ENCODE measurements at regions not wholly inside any gene's neighbourhood (a gene's known extent, or its start where the extent isn't known, plus 50 kb on each side); places are given as distances from the start of the nearest gene placed in this dataset.
"Not testable (repeated sequence)": the region's sequence is repeated elsewhere in the genome, so short reads cannot be mapped to it uniquely, and the experiment has no call there.

DNA sequence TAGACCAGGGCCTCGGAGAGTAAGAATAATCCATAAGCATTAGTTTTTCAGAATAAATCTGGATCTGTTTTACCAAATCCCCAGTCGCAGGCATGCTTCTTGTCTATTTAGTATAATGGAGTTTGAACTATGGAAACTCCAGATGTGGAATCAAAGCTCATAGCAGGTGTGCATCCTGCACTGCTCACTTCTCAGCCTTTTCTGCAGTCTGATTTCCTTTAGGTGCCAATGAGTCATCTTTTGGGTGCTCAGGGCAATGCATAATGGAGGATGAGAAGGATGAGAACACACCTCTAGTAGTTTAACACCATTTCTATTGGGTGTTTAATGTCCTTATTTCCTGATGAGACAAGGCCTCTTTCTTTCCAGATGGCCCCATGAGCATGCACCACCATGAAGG, 961.2 kb downstream of the TMEM121 start:
- DNase-seq, result no peak

DNA sequence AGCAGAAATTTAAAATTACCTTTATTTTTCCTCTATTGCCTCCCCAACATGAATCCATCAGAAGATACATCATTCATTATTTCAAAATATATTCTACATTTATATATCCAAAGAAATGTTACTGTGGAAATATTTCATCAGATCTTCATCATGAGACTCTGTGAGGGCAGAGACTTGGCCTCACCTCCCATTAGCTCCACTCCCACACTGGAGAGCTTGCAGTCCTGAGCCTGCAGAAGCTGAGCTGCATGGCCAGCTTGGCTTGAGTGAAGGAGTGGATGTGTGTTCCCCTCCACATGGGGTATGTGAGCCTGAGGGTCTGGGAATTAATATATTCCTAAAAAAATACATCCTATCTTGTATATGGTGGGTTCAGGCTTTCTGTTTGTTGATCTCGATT, 961.9 kb downstream of the TMEM121 start:
- DNase-seq, result no peak

DNA sequence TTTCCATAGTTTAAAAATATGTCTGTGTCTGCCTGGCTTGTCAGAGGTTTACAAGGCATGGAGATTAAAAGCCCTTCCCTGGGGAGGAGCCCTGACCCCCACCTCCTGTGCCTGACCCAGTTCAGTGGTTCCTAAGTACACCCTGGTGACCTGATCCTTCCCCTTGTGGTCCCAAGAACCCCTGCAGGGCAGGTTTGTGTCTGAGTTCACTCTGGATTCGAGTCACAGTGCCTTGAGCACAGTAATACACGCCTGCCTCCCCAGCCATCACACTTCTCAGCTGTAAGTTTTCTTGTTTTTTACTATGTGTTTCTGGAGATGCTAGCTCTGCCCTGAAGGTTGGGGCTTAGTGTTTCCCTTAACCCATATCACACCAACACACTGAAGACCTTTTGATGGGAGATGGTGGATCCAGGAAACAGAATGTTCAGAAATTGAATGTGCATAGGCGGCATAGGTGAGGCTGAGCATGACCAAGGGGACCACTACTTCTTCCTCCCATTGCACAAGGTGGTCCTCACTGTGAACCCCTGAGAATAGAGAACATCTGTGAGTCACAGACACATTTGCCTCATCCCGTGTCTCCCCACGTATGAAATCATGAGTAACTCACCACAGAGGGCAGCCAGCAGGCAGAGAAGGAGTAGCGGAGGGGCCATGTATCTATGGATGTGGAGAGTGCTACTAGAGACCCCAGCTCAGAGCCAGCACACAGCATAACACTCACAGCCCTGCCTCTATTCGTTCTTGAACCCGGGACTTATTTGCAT, 962.9 kb downstream of the TMEM121 start:
- no peak for DNase-seq

DNA sequence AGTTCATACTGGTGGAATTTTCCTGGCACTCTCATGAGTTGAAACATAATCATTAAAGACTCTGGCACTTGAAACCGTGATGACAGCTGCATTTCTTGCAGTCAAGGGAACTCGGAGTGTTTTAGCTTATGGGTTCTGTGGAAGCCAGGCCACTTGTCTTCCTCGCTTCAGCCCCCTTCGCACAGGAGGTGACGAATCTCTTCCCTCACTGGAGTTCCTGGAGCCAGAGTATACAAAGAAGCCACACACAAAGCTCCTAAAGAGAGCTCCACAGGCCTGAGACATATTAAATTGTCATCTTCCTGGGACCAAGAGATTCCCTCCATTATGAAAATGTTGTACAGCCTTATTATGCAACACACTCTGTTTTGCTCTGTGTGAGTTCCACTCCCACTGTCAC, 964.1 kb downstream of the TMEM121 start:
- DNase-seq, result no peak

DNA sequence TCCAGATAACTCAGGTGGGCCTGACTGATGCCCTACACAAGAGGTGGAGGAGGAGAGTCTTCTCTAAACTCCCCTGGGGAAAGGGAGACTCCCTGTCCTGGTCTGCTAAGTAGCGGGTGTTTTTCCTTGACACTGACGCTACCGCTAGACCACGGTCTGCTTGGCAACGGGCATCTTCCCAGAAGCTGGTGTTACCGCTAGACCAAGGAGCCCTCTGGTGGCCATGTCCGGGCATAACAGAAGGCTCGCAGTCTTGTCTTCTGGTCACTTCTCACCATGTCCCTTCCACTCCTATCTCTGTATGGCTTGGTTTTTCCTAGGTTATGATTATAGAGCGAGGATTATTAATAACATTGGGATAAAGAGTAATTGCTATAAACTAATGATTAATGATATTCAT, 965.5 kb downstream of the TMEM121 start:
- DNase-seq, result no peak

DNA sequence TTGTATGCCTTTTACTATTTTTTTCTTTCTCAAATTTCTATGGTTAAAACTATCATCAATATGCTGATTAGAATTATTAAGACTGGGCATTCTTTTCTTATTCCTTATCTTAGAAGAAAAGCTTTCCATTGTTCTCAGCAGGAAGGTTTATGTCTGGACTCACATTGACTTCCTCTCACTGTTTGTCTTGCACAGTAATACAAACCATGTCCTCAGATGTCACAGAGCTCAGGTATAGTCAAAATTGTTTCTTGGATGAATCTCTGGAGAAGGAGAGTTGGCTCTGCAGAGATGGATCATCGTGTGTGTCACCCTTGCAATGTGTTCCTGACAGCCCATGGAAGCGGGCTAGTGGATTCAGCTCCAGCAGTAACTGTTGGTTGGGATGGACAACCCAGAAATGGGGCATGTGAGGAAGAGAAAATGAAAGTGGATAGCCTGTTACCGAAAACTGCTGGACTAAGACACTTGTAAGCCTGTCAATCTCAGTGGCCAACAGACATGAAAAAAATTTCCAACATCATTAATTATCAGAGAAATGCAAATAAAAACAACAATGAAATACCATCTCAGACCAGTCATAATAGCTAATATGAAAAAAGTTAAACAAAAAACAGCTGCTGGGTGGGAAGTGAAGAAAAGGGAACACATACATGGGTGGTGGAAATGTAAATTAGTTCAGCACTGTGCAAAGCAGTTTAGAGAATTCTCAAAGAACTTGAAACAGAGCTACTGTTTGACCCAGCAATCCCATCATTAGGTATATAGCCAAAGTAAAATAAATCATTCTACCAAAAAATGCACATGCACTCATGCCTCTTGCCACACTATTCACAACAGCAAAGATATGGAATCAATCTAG, 967.8 kb downstream of the TMEM121 start:
- no peak for DNase-seq

DNA sequence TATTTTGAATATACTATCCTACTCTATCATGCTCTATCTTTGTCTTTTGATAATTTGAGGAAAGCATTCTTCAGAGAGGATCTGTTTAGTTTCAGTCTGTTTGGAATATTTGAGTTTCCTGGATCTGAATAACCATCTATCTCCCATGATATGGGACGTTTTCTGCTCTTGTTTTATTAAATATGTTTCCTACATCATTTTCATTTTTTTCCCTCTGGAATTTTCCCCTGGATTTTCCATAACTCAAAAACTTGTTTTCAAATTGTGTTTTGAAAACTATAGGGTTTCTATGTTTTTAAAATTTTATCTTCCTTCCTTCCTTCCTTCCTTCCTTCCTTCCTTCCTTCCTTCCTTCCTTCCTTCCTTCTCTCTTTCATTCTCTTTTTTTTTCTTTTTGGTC, 974.2 kb downstream of the TMEM121 start:
- no peak for DNase-seq

DNA sequence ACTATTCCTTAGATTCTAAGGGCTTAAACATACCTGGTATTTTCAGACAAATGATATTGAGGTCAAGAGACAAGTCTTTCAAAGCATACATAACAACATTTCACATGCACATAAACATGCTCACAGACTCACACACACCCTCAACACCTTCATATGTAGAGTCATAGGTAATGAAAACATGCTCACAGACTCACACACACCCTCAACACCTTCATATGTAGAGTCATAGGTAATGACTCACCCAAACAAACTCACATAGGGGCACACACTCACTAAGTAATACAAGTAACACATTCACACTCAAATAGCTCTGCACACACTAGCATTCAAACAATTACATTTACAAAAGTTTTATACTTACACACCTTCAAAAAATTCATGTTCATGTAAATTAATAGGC, 975.5 kb downstream of the TMEM121 start:
- DNase-seq, result no peak

DNA sequence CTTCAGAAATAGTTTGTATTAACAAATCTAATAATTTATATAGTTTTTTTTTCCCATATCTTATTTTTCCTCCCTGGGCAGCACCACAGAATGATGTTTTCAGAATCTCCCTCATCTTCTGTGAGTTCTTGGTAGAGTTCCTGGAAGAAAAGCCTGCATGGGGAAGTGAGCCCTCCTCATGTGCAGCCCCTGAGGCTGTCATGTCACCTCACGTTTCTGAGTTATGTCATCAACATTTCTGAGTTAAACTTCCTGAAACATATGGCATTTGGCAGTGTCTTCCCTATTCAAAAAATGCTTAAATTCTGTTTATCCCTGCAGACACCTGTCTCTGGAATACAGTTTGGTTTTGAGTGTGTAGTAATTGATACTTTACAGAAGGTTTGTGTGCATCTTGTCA, 979.0 kb downstream of the TMEM121 start:
- no peak for DNase-seq

DNA sequence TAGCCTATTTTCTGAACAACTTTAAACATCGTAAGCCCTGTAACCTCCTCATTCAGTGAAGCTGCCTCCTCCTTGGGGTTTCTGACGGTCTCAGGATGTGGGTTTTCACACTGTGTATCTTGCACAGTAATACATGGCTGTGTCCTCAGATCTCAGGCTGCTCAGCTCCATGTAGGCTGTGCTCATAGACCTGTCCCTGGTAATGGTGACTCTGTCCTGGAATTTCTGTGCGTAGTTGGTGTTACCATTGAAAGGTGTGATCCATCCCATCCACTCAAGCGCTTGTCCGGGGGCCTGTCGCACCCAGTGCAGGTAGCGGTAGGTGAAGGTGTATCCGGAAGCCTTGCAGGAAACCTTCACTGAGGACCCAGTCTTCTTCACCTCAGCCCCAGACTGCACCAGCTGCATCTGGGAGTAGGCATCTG, 980.5 kb downstream of the TMEM121 start:
- no peak for DNase-seq

DNA sequence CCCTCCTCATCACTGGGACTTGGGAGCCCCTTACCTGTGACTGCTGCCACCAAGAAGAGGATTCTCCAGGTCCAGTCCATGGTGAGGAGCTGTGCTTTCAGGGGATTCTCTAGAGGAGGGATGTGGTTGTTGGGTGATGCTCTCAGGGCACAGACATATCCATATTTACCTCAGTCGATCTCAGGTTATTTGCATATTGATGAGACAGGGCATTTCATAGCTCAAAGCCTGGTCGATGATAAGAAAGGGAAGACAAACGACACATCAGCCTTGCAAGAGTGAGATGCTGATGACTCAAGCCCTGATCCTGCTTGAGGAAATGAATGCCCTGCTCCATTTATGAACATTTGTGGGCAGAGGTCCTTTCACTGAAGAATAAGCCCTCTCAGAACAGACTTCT, 981.0 kb downstream of the TMEM121 start:
- no peak for DNase-seq

DNA sequence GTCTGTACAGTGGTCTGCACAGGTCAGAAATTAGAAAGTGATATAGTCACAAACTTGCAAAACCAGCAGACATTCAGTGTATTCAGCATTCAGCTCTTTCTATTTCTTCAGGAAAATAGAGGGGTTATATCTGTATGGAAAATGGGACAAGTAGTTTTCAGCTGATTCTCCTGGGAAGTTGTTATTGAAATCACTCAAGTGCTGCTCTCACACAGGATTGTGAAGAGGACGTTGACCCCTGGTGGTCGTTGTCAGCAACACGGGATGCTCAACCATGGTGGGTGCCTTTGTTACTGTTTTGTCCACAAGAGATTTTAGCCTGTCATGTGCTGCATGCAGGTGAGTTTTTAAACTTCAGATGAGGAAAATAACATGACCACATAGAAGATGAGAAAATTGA, 981.8 kb downstream of the TMEM121 start:
- no peak for DNase-seq

DNA sequence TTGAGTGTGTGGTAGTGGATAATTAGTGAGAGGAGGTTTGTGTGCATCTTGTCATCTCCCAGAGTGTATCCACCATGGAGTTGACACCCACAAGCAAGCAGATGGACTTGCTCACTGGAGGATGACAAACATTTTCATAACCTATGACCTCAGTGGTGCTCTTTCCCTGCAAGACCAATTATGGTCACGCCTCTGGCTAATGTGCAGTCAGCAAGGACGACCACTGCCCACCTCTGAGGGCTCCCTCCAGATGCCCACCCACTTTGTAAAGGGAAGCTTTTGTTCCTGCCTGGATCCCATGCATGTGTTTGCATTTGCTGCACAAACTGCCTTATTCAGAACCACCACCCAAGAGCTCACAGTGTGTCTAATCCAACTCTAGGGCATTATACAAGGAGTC, 982.8 kb downstream of the TMEM121 start:
- no peak for DNase-seq

DNA sequence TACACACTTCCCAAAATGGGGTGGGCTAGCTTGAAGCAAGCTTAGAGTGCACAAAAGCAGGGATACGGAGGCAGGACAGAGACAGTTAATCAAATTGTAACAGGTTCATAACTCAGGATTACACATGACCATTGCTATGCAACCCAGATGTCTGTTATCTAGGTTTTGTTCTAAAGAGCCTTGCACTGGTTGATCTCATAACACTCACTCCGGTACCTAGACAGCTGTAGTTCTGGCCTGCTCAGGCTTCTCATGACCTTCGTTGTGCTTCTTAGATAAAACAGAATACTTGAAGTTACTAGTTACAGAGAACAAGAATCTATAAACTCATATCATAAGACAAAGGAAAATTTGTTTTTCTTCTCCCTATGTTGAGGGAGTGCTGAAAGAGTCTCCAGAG, 983.4 kb downstream of the TMEM121 start:
- no peak for DNase-seq

DNA sequence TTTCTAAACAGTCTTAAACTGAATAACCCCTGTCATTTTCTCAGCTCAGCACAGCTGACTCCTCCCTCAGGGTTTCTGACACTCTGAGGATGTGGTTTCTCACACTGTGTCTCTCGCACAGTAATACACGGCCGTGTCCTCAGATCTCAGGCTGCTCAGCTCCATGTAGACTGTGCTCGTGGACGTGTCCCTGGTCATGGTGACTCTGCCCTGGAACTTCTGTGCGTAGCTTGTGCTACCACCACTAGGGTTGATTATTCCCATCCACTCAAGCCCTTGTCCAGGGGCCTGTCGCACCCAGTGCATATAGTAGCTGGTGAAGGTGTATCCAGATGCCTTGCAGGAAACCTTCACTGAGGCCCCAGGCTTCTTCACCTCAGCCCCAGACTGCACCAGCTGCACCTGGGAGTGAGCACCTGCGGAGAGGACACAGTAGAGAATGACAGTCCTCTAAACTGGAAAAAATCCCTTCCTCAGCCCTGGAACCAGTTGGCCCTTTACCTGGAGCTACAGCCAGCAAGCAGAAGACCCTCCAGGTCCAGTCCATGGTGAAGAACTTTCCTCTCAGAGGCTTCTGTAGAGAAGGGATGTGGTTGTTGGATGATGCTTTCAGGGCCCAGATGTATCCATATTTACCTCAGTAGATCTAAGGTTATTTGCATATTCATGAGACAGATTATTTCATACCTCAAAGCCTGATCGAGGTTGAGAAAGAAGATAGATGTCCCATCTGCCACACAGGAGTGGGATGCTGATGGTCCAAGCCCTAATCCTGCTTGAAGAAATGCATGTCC, 984.8 kb downstream of the TMEM121 start:
- DNase-seq, result no peak

DNA sequence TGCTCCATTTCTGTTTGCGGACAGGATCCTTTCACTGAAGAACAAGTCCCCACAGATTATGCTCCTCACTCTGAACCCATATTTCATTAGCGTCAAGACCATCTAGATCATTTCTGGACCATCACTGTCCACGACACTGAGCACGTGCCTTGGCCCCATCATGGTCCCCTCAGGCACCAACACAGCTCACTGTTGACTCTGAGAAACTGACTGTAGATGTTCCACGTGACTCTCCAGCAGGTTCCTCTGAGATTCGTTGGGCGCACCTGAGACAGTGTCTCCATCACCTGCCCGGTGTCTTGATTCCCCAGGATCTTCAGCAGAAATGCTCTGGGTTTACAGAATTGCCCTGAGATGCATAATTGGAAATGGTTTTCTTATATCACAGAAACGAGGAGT, 985.4 kb downstream of the TMEM121 start:
- no peak for DNase-seq

DNA sequence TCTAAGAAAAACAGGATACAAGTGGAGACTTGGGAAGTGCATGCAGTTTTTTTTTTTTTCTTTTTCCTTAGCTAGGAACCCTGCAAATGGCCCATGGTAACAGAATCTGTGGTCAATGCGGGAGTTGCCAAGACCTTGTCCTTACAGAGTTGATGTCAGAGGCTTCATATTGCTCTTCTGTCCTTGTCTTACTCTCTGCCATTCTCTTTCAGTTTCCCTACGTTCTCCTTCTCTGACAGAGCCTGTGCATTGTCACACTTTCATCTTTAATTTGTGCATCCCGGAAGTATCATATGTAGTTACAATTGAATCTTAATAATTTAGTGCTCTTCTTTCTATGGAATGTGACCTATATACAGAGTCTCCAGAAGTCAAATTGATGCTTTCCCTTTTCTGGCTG, 986.9 kb downstream of the TMEM121 start:
- DNase-seq, result no peak

DNA sequence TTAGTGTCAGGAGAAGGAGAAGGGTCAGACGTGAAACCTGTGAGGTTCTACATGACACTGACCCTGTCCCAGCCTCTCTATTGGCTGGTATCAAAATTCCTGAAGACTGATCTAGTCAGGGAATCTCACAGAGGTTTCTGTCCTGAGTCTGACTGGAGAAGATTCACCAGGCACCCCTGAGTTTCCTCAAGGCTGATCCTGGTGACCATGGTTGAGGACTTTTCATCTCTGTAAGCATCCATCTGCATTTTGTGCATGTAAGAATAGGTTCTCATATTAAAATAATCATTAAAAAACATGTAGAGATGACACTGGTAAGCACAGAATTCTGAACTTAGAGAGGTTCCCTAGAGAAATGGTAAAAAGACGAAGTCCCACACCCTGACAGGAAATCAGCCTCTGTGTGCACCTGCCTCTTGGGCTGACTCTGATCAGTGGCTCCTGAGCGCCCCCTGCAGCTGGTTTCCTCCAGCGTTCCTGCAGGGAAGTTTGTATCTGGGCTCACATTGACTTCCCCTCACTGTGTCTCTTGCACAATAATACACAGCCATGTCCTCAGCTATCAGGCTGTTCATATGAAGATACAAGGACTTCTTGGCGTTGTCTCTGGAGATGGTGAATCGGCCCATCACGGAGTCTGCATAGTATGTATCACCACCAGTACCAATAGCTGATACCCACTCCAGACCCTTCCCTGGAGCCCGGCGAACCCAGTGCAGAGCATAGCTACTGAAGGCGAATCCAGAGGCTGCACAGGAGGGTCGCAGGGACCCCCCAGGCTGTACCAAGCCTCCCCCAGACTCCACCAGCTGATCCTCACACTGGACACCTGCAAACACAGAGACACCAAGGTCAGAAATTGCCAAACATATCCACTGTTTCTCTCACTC, 991.9 kb downstream of the TMEM121 start:
- no peak for DNase-seq

DNA sequence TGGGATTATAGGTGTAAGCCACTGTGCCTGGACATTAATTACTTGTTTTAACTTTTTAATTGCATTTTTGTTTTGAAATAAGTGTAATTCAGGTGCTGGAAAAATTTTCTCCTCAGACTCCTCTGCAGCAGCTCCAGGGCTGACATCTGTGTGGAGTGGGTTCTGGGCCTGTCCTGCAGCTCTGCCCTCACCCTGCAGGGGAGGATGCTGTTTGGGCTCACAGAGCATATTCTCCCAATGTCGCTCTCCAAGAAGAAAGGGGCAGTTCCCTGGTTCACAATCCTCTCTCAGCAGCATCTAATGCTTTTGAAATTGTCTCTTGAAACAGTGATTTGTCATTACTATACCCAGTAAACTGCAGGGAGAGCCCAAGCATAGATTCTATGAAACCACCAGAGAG, 995.7 kb downstream of the TMEM121 start:
- DNase-seq, result not testable (repeated sequence)

DNA sequence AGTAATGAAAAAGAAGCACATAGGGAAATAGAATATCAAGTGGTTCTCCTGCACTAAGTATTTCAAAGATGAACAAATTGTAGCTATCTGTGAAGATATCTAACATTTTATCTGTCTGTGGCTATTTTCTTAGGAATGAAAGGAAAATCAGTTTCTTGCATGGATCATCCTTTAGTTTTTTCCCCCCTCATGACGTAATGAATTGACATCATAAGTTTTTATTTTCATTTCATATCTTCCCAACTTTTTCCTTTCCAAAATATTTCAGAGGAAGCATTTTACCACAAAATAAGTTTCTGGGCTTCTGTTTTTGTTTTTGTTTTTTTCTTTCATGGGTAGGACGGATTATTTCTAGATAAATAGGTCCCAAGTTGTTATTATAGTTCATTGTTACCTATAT, 996.6 kb downstream of the TMEM121 start:
- DNase-seq, result no peak

DNA sequence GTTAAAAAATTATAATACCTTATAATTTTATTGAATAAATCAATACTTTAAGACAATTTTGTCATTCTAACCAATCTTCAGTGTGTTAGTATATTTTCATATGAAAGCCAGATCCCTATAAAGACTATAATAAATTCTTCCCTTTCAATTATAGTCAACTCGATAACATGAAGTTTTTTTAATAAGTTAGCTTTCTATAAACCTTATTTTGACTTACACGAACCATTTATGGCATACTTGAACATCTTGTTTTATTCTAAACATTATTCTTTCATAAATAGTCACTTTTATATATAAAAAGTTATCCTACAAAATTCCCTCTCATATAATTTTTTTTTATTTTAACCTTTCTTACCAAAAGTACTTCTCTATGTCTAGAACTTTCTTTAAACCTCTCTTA, 1002.3 kb downstream of the TMEM121 start:
- no peak for DNase-seq

DNA sequence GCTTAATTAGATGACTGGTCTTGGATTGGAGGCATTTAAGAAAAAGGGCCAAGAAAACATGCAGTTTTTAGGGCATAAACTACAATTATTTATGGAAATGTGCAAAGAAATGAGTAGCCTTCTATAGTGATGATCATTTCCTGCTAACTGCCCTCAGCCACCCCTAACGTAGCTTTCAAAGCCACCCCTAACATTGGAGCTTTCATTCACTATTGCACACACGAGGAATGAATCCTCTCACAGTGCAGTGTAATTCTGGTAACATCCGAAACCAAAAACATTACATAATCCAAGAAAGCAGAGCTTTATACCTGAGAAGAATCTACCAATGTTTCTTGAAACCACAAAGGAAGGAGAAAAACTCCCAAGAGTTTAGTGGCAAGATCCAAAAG, 1003.6 kb downstream of the TMEM121 start:
- DNase-seq, result no peak
